ENCODE measurements at regions not wholly inside any gene's neighbourhood (a gene's known extent, or its start where the extent isn't known, plus 50 kb on each side); places are given as distances from the start of the nearest gene placed in this dataset.
"Not testable (repeated sequence)": the region's sequence is repeated elsewhere in the genome, so short reads cannot be mapped to it uniquely, and the experiment has no call there.

- intact Hi-C loops (cut with DNase I) = no loop called here
- WGBS = 63% methylated on average over 3 of the region's 3 CpGs
- TF ChIP-seq POLR2AphosphoS5 (IDR thresholded peaks at IDR 0.05) (no peak), EP300 (IDR thresholded peaks at IDR 0.05) (no peak)
- TF ChIP-seq, protein P1, sequence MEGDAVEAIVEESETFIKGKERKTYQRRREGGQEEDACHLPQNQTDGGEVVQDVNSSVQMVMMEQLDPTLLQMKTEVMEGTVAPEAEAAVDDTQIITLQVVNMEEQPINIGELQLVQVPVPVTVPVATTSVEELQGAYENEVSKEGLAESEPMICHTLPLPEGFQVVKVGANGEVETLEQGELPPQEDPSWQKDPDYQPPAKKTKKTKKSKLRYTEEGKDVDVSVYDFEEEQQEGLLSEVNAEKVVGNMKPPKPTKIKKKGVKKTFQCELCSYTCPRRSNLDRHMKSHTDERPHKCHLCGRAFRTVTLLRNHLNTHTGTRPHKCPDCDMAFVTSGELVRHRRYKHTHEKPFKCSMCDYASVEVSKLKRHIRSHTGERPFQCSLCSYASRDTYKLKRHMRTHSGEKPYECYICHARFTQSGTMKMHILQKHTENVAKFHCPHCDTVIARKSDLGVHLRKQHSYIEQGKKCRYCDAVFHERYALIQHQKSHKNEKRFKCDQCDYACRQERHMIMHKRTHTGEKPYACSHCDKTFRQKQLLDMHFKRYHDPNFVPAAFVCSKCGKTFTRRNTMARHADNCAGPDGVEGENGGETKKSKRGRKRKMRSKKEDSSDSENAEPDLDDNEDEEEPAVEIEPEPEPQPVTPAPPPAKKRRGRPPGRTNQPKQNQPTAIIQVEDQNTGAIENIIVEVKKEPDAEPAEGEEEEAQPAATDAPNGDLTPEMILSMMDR (IDR thresholded peaks at IDR 0.05) = no peak
- Histone ChIP-seq H3K4me1 (peaks cover 0 to 19% (median 15%) of the 10 kb centered on the region in 4 donors), H3K4me3 (no peak overlapping the region), H3K36me3 (no peaks in the 10 kb centered on the region), H3K27ac (replicated peaks in 1 of 4) (no peak overlapping the region), H3K9me3 (no peaks in the 10 kb centered on the region), H3K27me3 (no peaks in the 10 kb centered on the region)
- DNase-seq (ENCODE audit: extremely low spot score) = no peak
These were observed 353.9 kb downstream of the NKX6-1 start for GRCh38 chr4:84145176-84145575.

DNA sequence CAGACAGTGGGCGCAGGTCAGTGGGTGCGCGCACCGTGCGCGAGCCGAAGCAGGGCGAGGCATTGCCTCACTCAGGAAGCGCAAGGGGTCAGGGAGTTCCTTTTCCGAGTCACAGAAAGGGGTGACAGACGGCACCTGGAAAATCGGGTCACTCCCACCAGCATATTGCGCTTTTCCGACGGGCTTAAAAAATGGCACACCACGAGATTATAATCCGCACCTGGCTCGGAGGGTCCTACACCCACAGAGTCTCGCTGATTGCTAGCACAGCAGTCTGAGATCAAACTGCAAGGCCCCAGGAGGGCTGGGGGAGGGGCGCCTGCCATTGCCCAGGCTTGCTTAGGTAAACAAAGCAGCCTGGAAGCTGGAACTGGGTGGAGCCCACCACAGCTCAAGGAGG lies 372.2 kb downstream of the NKX6-1 start:
- DNase-seq (ENCODE audit: extremely low spot score); intact Hi-C loops (cut with DNase I); H3K4me3 ChIP-seq; H3K27me3 ChIP-seq; H3K4me1 ChIP-seq; H3K36me3 ChIP-seq; H3K27ac ChIP-seq (replicated peaks in 1 of 4); H3K9me3 ChIP-seq: not testable (repeated sequence)
- WGBS = 86% methylated on average over 20 of the region's 20 CpGs

DNA sequence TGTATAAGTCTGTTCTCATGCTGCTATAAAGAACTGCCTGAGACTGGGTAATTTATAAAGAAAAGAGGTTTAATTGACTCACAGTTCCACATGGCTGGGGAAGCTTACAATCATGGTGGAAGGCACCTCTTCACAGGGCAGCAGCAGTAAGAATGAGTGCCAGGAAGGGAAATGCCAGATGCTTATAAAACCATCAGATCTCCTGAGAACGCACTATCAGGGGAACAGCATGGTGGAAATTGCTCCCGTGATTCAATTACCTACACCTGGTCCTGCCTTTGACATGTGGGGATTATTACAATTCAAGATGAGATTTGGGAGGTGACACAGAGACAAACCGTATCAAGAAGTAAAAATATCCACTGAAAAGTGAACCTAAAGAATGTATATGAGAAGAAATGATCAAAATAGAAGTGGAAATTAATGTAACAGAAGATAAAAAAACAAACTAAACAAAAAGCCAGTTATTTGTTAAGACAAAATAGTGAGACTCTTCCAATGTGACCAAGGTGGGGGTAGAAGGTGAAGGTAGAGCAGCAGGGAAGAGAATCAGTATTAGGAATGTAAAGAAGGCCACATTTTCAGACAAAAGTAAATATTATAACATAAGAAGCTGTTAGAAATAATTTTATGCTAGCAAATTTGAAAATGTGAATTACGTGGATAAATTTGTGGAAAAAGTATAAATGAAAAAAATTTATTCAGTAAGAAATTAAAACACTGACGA lies 372.9 kb downstream of the NKX6-1 start:
- Histone ChIP-seq H3K4me3 (no peak overlapping the region), H3K4me1 (no peaks in the 10 kb centered on the region), H3K27me3 (no peaks in the 10 kb centered on the region), H3K36me3 (no peaks in the 10 kb centered on the region), H3K27ac (replicated peaks in 1 of 4) (no peak overlapping the region), H3K9me3 (no peaks in the 10 kb centered on the region)
- TF ChIP-seq POLR2AphosphoS5 (IDR thresholded peaks at IDR 0.05) = no peak
- no peak for TF ChIP-seq POLR2A (IDR thresholded peaks at IDR 0.05; ENCODE audit: low read depth)
- TF ChIP-seq, protein P1 (IDR thresholded peaks at IDR 0.05) = no peak
- no peak for TF ChIP-seq EP300 (IDR thresholded peaks at IDR 0.05)
- no peak for DNase-seq (ENCODE audit: extremely low spot score)
- WGBS = 82% methylated on average over 5 of the region's 5 CpGs
- intact Hi-C loops (cut with DNase I) = no loop called here

- Histone ChIP-seq H3K27ac (replicated peaks in 1 of 4) (no peak overlapping the region), H3K36me3 (no peaks in the 10 kb centered on the region), H3K27me3 (no peaks in the 10 kb centered on the region), H3K4me3 (no peak overlapping the region), H3K9me3 (peaks cover 0 to 14% (median 9%) of the 10 kb centered on the region in 4 donors), H3K4me1 (no peaks in the 10 kb centered on the region)
- TF ChIP-seq EP300 (IDR thresholded peaks at IDR 0.05) (no peak), POLR2AphosphoS5 (IDR thresholded peaks at IDR 0.05) (no peak), POLR2A (IDR thresholded peaks at IDR 0.05; ENCODE audit: low read depth) (no peak)
- TF ChIP-seq, protein P1 (IDR thresholded peaks at IDR 0.05) = no peak
- intact Hi-C loops (cut with DNase I) = no loop called here
- no peak for DNase-seq (ENCODE audit: extremely low spot score)
- 64% methylated on average over 1 of the region's 1 CpG for WGBS
These were observed 389.1 kb downstream of the NKX6-1 start for GRCh38 chr4:84110040-84110439.

- H3K9me3 ChIP-seq; H3K4me3 ChIP-seq; H3K27ac ChIP-seq (replicated peaks in 1 of 4); DNase-seq (ENCODE audit: extremely low spot score); H3K4me1 ChIP-seq; intact Hi-C loops (cut with DNase I); H3K27me3 ChIP-seq; H3K36me3 ChIP-seq: not testable (repeated sequence)
- 95% methylated on average over 9 of the region's 9 CpGs for WGBS
These were observed 397.2 kb downstream of the NKX6-1 start for GRCh38 chr4:84101653-84102625.
